ENCODE measurements at regions not wholly inside any gene's neighbourhood (a gene's known extent, or its start where the extent isn't known, plus 50 kb on each side); places are given as distances from the start of the nearest gene placed in this dataset.

- Mint-ChIP-seq H3K27ac (no peak overlapping the region), H3K36me3 (ENCODE audit: low read depth) (no peaks in the 10 kb centered on the region), H3K4me3 (no peak overlapping the region), H3K27me3 (ENCODE audit: low read depth) (peaks cover 2% of the 10 kb centered on the region), H3K9me3 (ENCODE audit: insufficient read depth) (no peaks in the 10 kb centered on the region), H3K4me1 (ENCODE audit: low read depth) (no peaks in the 10 kb centered on the region)
- CTCF ChIA-PET, result no interaction called here
- ATAC-seq (no peak), DNase-seq (no peak)
- POLR2A ChIA-PET, result no interaction called here
Observed at GRCh38 chr11:129614256-129614944, 201.2 kb upstream of the TMEM45B start.

- Mint-ChIP-seq H3K4me3 (no peak overlapping the region), H3K9me3 (ENCODE audit: insufficient read depth) (no peaks in the 10 kb centered on the region), H3K27ac (no peak overlapping the region), H3K36me3 (ENCODE audit: low read depth) (no peaks in the 10 kb centered on the region), H3K27me3 (ENCODE audit: low read depth) (peaks cover 2% of the 10 kb centered on the region), H3K4me1 (ENCODE audit: low read depth) (no peaks in the 10 kb centered on the region)
- no peak for ATAC-seq
- CTCF ChIA-PET, result no interaction called here
- no peak for DNase-seq
- POLR2A ChIA-PET, result no interaction called here
Observed at GRCh38 chr11:129618046-129618569, 197.5 kb upstream of the TMEM45B start.

GRCh38 chr11:129620237-129621104 is 195.2 kb upstream of the TMEM45B start:
- ChIA-PET POLR2A (no interaction called here), CTCF (no interaction called here)
- H3K4me3 Mint-ChIP-seq, result no peak overlapping the region
- no peak for ATAC-seq
- no peak overlapping the region for H3K27ac Mint-ChIP-seq
- no peaks in the 10 kb centered on the region for H3K4me1 Mint-ChIP-seq (ENCODE audit: low read depth)
- H3K9me3 Mint-ChIP-seq (ENCODE audit: insufficient read depth), result no peaks in the 10 kb centered on the region
- no peak for DNase-seq
- no peaks in the 10 kb centered on the region for H3K36me3 Mint-ChIP-seq (ENCODE audit: low read depth)
- H3K27me3 Mint-ChIP-seq (ENCODE audit: low read depth), result peaks cover 2% of the 10 kb centered on the region

- no peak for ATAC-seq
- ChIA-PET POLR2A (no interaction called here), CTCF (no interaction called here)
- no peaks in the 10 kb centered on the region for H3K4me1 Mint-ChIP-seq (ENCODE audit: low read depth)
- H3K9me3 Mint-ChIP-seq (ENCODE audit: insufficient read depth), result no peaks in the 10 kb centered on the region
- no peak overlapping the region for H3K27ac Mint-ChIP-seq
- H3K36me3 Mint-ChIP-seq (ENCODE audit: low read depth), result no peaks in the 10 kb centered on the region
- no peak overlapping the region for H3K4me3 Mint-ChIP-seq
- DNase-seq, result no peak
- no peaks in the 10 kb centered on the region for H3K27me3 Mint-ChIP-seq (ENCODE audit: low read depth)
Observed at GRCh38 chr11:129625930-129626329, 189.7 kb upstream of the TMEM45B start.

GRCh38 chr11:129631201-129631600 is 184.4 kb upstream of the TMEM45B start:
- no peaks in the 10 kb centered on the region for H3K4me1 Mint-ChIP-seq (ENCODE audit: low read depth)
- CTCF ChIA-PET, result no interaction called here
- POLR2A ChIA-PET, result no interaction called here
- DNase-seq (no peak), ATAC-seq (no peak)
- no peak overlapping the region for H3K27ac Mint-ChIP-seq
- H3K27me3 Mint-ChIP-seq (ENCODE audit: low read depth), result no peaks in the 10 kb centered on the region
- H3K4me3 Mint-ChIP-seq, result no peak overlapping the region
- H3K36me3 Mint-ChIP-seq (ENCODE audit: low read depth), result no peaks in the 10 kb centered on the region
- no peaks in the 10 kb centered on the region for H3K9me3 Mint-ChIP-seq (ENCODE audit: insufficient read depth)

GRCh38 chr11:129636926-129637325 is 178.7 kb upstream of the TMEM45B start:
- ATAC-seq, result no peak

GRCh38 chr11:129637473-129637872 is 178.2 kb upstream of the TMEM45B start:
- Mint-ChIP-seq H3K9me3 (ENCODE audit: insufficient read depth) (no peaks in the 10 kb centered on the region), H3K4me1 (ENCODE audit: low read depth) (peaks cover 5% of the 10 kb centered on the region), H3K27me3 (ENCODE audit: low read depth) (no peaks in the 10 kb centered on the region), H3K36me3 (ENCODE audit: low read depth) (no peaks in the 10 kb centered on the region), H3K4me3 (no peak overlapping the region), H3K27ac (no peak overlapping the region)
- ChIA-PET CTCF (interaction anchor here (1.1 kb wide), 1 partner anchor 58 kb away, joined by 4 read pairs; no protein-coding TSS in a partner anchor), POLR2A (no interaction called here)
- DNase-seq (no peak), ATAC-seq (no peak)

More at GRCh38 chr11:129636926-129637325, 178.7 kb upstream of the TMEM45B start:
- ChIA-PET CTCF (interaction anchor here (1.1 kb wide), 1 partner anchor 59 kb away, joined by 4 read pairs; no protein-coding TSS in a partner anchor), POLR2A (no interaction called here)
- Mint-ChIP-seq H3K27me3 (ENCODE audit: low read depth) (no peaks in the 10 kb centered on the region), H3K4me3 (no peak overlapping the region), H3K4me1 (ENCODE audit: low read depth) (peaks cover 5% of the 10 kb centered on the region), H3K9me3 (ENCODE audit: insufficient read depth) (no peaks in the 10 kb centered on the region), H3K36me3 (ENCODE audit: low read depth) (no peaks in the 10 kb centered on the region), H3K27ac (no peak overlapping the region)
- no peak for DNase-seq

GRCh38 chr11:129637983-129638776 is 177.5 kb upstream of the TMEM45B start:
- Mint-ChIP-seq H3K27me3 (ENCODE audit: low read depth) (no peaks in the 10 kb centered on the region), H3K36me3 (ENCODE audit: low read depth) (no peaks in the 10 kb centered on the region), H3K4me3 (no peak overlapping the region), H3K27ac (no peak overlapping the region), H3K4me1 (ENCODE audit: low read depth) (peaks cover 5% of the 10 kb centered on the region), H3K9me3 (ENCODE audit: insufficient read depth) (no peaks in the 10 kb centered on the region)
- no peak for ATAC-seq
- POLR2A ChIA-PET, result no interaction called here
- CTCF ChIA-PET, result no interaction called here
- no peak for DNase-seq

- H3K9me3 Mint-ChIP-seq (ENCODE audit: insufficient read depth), result no peaks in the 10 kb centered on the region
- ChIA-PET POLR2A (no interaction called here), CTCF (no interaction called here)
- no peaks in the 10 kb centered on the region for H3K27me3 Mint-ChIP-seq (ENCODE audit: low read depth)
- no peaks in the 10 kb centered on the region for H3K36me3 Mint-ChIP-seq (ENCODE audit: low read depth)
- no peak overlapping the region for H3K27ac Mint-ChIP-seq
- DNase-seq (no peak), ATAC-seq (no peak)
- no peak overlapping the region for H3K4me3 Mint-ChIP-seq
- H3K4me1 Mint-ChIP-seq (ENCODE audit: low read depth), result peaks cover 5% of the 10 kb centered on the region
Observed at GRCh38 chr11:129639300-129639699, 176.3 kb upstream of the TMEM45B start.

- no peaks in the 10 kb centered on the region for H3K9me3 Mint-ChIP-seq (ENCODE audit: insufficient read depth)
- peaks cover 4% of the 10 kb centered on the region for H3K27me3 Mint-ChIP-seq (ENCODE audit: low read depth)
- ChIA-PET POLR2A (no interaction called here), CTCF (no interaction called here)
- no peak for ATAC-seq
- no peak for DNase-seq
- H3K36me3 Mint-ChIP-seq (ENCODE audit: low read depth), result no peaks in the 10 kb centered on the region
- H3K4me1 Mint-ChIP-seq (ENCODE audit: low read depth), result peaks cover 5% of the 10 kb centered on the region
- no peak overlapping the region for H3K27ac Mint-ChIP-seq
- H3K4me3 Mint-ChIP-seq, result no peak overlapping the region
Observed at GRCh38 chr11:129640671-129641070, 175.0 kb upstream of the TMEM45B start.

GRCh38 chr11:129643031-129643721 is 172.5 kb upstream of the TMEM45B start:
- Mint-ChIP-seq H3K4me1 (ENCODE audit: low read depth) (no peaks in the 10 kb centered on the region), H3K9me3 (ENCODE audit: insufficient read depth) (no peaks in the 10 kb centered on the region), H3K27ac (no peak overlapping the region), H3K27me3 (ENCODE audit: low read depth) (peaks cover 4% of the 10 kb centered on the region), H3K36me3 (ENCODE audit: low read depth) (no peaks in the 10 kb centered on the region), H3K4me3 (no peak overlapping the region)
- no peak for DNase-seq
- ChIA-PET POLR2A (interaction anchor here (0.5 kb wide), 1 partner anchor 1416 kb away, joined by 3 read pairs; no protein-coding TSS in a partner anchor), CTCF (no interaction called here)
- ATAC-seq, result no peak
